ENCODE measurements at regions not wholly inside any gene's neighbourhood (a gene's known extent, or its start where the extent isn't known, plus 50 kb on each side); places are given as distances from the start of the nearest gene placed in this dataset.

DNA sequence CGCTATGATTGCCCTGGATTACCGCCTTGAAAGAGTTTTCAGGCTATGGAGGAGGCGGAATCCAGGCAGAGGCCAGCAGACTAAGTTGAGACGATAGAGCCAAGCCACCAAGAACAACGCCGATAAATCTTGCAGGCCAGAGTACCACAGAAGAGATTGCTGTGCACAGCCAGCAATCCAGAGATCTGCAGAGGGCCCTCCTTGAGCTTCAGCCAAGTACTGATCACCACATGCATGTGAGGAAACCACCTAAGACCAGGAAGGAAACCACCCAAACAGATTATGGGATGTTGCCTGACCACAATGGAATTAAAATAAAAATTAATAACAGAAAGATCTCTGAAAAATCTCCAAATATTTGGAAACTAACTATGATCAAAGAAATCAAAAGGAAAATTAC, 74.9 kb downstream of the GCNT4 start:
- TF ChIP-seq, protein P1, sequence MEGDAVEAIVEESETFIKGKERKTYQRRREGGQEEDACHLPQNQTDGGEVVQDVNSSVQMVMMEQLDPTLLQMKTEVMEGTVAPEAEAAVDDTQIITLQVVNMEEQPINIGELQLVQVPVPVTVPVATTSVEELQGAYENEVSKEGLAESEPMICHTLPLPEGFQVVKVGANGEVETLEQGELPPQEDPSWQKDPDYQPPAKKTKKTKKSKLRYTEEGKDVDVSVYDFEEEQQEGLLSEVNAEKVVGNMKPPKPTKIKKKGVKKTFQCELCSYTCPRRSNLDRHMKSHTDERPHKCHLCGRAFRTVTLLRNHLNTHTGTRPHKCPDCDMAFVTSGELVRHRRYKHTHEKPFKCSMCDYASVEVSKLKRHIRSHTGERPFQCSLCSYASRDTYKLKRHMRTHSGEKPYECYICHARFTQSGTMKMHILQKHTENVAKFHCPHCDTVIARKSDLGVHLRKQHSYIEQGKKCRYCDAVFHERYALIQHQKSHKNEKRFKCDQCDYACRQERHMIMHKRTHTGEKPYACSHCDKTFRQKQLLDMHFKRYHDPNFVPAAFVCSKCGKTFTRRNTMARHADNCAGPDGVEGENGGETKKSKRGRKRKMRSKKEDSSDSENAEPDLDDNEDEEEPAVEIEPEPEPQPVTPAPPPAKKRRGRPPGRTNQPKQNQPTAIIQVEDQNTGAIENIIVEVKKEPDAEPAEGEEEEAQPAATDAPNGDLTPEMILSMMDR (IDR thresholded peaks at IDR 0.05): no peak
- TF ChIP-seq POLR2A (IDR thresholded peaks at IDR 0.05; ENCODE audit: low read depth) (no peak), POLR2AphosphoS5 (IDR thresholded peaks at IDR 0.05) (no peak)

Data from esophagus muscularis mucosa (tissue), 3 donors.